CD4-positive, alpha-beta T cell treated with Interleukin-17A for 4 hours (primary cell): ENCODE measurements at regions not wholly inside any gene's neighbourhood (a gene's known extent, or its start where the extent isn't known, plus 50 kb on each side); places are given as distances from the start of the nearest gene placed in this dataset.
"Not testable (repeated sequence)": the region's sequence is repeated elsewhere in the genome, so short reads cannot be mapped to it uniquely, and the experiment has no call there.

Source experiments
- DNase-seq: peaks from one replicate; pipeline ENCODE4 v3.0.0-alpha.2; 2020; ENCODE audit warnings: mixed read lengths

DNA sequence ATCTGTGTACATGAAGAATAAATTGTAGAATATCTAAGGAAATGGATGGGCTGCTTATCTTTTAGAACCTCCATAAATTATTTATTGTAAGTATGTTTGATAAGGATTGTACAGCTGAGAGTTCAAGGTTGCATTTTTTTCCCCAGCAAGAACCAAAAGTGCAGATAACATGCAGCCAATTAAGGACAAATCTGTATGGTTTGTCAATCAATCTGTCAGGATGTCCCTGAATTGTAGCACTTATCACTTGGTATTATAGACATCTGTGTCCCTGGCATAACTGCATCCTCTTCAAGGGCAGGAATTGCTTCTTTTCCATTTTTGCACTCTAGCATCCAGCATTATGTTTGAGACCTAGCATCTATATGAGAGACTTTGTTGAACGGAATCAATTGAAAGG, 95.4 kb upstream of the IGFBP7 start:
- no peak for DNase-seq

DNA sequence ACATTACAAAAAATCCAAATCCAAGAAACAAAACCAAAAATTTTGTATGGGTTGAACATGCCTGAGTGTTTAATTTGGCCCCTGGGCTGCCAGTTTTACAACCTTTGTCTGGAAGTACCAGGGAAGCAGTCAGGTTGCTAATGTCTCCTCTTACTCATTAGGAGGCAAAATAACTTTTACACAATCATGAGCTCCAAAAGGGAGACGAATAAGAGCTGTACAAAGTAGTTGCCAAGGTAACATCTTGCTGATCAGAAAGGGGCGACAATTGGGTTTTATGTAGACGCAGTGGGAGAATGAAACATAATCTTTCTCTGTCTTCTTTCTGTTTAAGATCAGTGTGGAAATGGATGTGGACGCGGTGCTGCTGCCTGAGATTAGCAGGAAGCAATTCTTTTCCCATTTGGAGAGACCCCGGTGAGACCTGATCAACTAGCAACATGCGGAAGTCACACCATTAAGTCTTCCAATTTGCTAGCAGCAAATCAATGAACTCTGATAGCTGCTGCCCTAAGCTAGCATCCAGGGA, 90.7 kb upstream of the IGFBP7 start:
- DNase-seq, result no peak

DNA sequence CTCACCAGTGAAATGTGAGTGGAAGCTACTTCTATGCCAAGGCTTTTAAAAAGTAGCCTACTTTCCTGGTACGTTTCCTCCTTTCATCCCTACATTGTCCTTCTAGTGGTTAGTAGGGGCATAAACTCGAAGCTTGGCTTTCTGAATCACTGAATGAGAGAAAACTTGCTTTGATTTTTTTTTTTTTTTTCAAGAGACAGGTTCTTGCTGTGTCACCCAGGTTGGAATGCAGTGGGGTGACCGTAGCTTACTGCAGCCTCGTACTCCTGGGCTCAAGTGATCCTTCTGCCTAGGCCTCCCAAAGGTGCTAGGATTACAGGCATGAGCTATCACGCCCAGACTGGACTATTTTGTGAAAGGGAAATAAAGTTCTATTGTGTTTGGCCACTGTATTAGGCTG, 89.1 kb upstream of the IGFBP7 start:
- DNase-seq, result no peak

DNA sequence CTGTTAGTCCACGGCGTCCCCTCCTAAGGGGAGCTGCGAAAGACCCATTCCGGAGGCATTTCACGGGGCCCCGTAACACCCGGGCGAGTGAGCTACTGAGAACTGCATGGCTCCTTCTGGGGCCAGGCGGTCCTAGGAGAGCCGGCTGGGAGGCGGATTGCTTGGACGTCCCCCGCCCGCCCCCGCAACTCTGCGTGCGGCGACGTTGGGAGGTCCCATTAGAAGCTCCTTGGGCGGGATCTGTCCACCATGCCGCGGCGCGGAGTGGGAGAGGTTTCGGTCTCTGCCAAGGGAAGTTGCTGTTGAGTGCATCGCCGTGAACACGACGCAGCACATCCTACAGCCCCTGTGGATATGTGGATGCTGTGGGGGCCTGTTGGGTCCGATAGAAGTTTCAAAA, 85.4 kb upstream of the IGFBP7 start:
- no peak for DNase-seq

DNA sequence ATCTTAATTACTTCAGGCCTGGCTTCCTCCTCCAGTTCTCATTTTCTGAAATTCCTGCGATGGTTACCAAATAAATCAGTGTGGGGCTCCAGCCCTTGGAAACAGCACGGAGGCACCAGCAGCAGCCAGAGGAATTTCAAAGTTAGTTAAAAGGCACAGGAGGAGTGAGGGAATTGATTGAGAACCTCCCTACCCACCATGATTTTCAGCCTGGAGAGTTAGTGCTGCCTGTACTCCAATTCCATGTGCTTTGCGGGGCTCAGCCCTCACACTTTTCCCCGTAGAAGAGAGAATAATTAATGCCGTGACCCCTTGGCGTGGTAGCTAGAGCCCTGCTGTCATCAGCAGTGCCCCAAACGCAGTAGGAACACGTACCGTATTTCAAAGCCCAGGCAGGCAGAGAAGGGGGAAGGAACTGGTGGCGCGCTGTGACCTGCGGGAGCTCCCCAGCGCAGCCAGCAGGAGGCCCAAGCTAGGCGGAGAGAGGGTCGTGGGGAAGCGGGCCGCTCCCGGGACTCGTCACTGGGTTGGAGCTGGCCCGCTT, 84.0 kb upstream of the IGFBP7 start:
- DNase-seq, result no peak

DNA sequence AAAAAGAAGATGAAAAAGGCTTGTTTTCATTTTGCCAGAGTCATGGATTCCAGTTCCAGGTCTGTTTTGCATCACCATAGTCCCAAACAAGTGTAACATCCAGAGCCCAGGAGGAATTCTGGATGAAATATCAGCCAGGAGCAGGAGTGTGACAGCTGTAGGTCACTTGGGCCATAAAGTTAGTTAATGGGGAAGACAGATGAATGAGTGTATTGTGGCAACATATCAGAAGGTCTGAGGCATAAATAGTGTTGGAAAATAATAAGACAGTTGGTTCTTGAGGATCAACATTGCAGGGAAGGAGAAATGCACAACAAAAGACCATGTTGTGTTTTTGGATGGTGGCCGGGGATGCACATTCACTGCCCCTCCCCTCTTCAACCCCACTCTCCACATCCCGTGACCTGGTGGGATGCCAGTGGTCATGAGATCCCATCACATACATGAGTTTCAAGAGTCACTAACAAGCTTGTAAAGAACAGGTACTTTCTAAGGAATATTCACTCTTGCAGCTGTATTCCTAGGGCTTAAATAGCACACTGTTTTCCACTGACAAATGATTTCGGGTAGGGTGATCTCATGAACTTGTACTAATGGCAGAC, 83.1 kb upstream of the IGFBP7 start:
- DNase-seq, result no peak

DNA sequence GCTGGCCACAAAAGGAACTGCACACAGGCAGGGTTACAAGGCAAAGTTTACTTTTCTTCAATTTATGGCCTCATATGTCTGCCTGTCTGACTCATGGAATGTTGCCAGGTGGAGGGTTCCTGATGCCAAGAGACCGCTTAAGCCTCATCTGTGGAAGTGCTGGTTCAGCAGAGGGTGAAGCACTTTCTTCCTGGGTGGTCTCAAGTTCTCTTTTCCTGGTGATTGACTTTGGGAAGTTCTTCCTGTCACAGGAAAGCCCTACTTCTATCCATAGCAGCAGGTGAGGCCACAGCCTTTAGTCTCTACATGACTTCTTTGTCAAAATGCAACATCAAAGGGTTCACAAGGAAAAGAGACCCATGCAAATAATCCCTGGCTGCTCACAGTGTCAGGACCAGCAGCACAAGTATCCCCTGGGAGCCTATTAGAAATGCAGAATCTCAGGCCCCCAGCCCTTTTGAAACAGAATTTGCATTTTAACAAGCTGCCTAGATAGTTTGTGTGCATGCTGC, 81.4 kb upstream of the IGFBP7 start:
- no peak for DNase-seq

DNA sequence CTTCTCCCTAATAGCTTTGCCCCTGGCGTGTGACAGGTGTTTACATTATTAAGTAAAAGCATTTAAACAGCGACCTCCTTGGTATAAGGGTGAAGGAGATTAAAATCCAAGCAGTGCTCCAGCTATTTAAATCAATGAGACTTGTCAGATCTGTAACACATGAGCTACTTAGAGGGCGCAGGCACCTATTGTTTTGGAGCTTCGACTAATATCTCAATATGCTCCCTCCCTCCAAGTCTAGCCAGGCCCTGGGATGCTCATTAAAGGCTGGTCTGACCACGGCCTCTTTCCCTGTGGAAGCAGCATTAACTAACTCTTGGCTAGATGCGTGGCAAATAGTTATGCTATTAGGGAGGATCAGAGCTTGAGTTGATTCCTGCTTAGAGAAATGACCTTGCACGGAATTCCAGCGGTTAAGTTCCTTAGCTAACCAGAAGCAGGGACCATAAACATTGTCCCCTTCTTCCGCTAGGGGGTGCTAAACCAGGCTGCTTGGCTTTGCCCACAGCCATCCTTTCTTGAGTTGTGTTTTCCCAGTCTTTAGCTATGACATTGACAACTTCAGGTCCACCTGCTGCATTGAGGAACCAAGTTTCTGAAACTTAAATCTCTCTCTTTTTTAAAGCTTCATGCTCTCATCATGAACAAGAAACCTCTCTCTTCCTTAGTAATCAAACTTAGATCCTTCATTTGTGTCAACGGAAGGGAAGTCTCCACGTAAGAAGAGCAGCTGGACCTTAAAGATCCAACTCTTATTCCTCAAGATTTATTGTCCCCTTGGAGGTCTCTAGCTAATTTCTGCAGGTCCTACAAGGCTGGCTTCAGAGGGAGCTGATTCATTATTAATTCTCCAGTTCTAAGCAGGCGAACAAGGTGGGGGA, 80.7 kb upstream of the IGFBP7 start:
- no peak for DNase-seq

DNA sequence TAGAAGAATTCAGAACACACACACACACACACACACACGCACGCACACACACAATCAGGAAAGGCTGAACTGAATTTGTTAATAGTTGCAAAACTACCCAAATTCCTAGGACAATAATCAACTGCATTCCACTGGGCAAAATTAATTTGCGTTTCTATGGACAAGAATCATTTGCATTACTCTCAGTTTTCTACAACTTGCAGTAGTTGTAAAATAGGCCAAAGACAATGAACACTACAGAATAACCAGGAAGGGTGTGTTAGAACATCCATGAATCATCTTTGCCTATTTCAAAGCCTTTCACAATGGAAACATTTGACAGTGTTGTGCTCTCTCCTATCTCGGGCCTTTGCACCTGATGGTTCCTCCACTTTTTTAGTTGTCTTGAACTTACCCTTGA, 77.1 kb upstream of the IGFBP7 start:
- no peak for DNase-seq

DNA sequence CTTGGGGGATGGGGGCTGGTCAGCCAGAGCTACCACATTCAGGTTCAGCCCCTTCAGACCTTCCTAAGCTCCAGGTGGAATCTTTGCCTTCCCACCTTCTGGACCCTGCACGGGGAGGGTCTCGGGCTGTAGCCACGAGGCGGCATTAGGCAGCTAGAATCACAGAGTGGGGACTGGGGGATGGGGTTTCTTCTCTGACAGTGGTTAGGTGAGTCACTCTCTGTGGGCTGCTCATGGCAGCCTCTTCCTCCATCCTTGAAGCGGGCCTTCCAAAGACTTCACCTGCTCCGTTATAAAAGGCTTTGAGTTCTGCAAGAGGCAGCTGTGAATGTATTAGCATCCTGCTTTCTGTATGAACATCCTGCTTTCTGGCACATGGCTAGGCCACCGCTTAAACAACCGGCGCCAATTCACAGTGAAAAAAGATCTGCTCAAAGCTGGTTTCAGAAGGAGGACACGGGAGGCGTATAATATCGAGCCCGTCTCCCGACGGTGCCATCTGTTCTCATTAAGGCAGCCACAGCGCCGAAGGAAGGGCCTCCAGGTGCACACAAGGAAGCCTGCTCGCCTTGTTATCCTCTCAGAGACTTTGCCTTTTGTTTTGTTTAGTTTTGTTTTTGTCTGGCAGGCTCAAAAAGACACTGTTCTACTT, 74.3 kb upstream of the IGFBP7 start:
- DNase-seq, result no peak

DNA sequence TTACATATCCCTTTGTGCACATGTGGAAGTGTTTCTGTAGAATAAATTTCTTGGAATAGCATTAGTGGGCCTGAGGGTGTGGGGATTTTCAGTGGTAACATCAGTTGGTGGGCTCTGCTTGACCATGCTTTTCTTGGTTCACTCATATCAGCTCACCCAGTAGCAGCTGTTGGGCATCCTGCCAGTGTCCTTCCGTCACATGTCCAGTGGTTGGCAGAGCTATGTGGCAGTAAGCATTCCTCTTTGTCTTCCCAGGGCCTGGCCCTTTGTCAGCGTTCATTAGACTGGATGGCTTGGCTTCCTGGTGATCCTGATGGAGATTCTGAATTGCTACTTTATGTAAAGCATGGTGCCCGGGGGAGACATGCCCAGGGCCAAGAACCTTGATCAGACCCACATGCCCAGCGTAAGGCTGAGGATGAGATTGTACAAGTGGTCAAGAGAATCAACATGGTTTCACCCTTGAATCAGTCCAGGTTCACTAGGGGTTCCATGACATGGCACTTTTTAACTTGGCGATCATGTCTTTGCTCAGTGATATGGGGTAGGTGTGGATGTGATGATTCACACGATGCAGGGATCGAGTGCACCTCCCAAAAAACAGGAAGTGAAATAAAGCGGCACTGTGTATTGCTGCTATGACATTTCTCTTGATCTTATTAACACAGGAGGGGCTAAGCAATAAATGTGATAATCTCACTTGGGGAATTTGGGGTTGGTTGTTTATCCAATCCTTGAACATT, 72.1 kb upstream of the IGFBP7 start:
- no peak for DNase-seq

DNA sequence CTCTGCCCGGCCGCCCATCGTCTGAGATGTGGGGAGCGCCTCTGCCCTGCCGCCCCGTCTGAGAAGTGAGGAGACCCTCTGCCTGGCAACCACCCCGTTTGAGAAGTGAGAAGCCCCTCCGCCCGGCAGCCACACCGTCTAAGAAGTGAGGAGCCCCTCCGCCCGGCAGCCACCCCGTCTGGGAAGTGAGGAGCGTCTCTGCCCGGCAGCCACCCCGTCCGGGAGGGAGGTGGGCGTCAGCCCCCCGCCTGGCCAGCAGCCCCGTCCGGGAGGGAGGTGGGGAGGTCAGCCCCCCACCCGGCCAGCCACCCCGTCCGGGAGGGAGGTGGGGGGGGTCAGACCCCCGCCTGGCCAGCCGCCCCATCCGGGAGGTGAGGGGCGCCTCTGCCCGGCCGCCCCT, 63.0 kb upstream of the IGFBP7 start:
- not testable (repeated sequence) for DNase-seq

DNA sequence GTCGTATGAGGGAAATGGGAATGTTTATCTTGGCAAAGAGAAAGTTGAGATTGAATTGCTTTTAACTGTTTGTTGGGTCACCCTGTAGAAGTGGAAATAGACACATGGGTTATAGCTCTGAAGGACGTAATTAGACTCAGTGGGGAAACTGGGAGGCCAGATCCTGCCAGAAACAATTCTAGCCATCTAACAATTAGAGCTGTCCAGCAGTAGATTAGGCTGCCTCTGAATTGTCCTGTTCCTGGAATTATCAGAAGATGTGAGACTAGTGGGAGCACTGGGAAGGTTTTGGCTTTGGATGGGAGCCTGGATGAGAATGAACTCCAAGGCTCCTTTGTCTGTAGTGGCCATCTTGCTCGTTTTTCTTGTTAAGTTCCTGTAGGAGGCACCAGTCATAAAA, 61.9 kb upstream of the IGFBP7 start:
- no peak for DNase-seq

DNA sequence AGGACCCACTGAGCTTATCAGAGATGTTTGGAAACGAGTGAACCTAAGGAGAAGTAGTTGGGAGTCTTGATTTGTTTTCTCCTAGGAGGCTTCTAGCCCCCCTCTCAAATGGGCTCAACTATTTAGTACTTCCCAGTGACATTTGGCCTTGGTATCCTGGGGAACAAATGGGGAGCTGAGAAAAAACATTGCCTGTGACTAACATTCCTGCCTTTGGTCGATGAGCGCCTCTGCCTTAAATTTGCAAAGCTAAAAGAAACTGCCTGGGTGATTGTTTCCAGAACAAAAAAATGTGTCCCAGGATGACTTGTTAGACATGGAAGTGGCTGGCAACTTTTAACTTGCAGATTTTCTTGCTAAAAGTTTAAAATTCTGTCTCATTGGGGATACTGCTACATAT, 58.8 kb upstream of the IGFBP7 start:
- DNase-seq, result no peak

DNA sequence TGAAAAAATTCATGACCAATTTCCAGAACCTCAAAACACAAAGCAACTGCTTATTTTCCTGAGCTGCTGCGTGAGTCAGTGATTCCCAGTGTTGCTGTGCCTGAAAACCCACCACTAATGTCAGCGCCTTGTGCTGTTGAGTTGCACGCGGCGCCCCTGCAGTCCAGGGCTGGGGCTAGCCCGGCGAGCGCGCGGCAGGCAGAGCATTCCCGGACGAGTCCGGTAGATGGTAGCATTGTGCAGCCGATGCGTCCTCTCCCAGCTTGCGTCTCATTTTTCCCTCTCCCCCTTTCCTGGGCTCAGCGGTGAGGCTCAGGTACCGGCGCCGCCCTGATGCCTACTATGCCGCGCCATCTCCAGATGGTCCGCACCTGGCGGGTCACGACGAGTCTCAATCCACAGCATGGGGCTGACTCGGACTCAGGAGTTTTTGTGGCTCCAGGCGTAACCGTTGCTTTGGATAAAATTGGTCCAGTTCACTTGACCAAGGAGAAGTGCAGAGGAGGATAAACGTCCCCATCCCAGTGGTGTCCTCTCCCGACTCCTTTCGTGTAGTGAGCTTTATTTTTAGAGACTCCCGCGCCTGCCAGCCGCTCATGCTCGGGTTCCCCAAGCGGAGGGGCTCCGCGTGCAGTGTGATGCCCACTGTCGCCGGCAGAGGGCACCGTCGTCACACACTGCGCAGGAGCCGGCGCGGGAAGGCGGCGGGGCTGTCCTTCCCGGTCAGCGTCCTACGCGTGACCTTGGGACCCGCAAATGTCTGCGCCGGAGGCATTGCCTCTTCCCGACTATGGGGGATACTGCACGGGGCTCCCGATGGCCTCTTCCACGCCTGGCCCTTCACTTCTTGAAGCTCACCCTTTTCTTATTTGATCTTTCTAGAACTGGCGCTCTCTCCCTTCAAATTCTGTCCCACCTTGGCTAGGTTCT, 53.6 kb upstream of the IGFBP7 start:
- DNase-seq, result peak; percentile 73

DNA sequence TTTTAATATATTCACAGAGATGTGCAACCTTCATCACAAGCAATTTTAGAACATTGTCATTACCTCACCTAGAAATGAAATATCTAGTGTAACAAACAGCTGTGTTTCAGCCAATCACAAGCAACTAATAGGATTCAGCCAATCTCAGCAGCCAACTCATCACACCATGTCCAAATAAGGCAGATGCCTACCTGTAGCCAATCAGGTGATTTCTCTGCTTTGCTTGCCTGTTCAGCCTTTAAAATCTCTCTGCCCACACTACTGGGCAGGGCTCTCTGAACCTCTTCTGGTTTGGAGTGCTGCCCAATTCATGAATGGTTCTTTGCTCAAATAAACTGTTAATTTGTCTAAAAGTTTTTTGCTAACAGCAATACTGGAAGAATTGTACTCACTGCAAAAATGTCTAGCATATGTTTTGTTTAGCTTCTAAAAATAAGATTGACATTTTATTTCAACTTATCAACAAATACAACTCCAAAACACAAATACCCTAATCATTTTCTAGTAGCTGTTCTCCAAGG, 52.4 kb upstream of the IGFBP7 start:
- DNase-seq, result no peak
